ENCODE measurements at regions not wholly inside any gene's neighbourhood (a gene's known extent, or its start where the extent isn't known, plus 50 kb on each side); places are given as distances from the start of the nearest gene placed in this dataset.
A peak's percentile ranks its signal among the peaks of the same experiment; 100 is the strongest.
"Not testable (repeated sequence)": the region's sequence is repeated elsewhere in the genome, so short reads cannot be mapped to it uniquely, and the experiment has no call there.

DNA sequence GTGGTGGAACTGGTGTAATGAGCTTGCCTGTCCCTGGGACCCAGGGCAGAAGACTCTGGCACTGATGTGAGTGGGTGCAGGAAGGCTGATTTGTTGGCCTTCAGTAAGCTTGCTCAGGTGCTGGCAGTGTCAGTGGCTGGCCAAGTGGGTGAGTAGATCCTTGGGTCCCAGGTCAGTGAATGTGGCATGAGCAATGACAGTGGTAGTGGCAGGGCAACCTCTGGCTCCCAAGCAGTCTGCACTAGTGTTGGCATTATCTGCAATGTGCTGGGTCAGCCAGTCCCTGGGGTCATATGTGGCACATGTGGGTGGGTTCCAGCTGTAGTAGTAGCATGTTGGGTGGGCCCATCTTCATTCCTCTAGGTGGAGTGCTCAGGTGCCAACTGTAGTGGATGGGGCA, 640.9 kb upstream of the GRM3 start:
- no peak for DNase-seq

DNA sequence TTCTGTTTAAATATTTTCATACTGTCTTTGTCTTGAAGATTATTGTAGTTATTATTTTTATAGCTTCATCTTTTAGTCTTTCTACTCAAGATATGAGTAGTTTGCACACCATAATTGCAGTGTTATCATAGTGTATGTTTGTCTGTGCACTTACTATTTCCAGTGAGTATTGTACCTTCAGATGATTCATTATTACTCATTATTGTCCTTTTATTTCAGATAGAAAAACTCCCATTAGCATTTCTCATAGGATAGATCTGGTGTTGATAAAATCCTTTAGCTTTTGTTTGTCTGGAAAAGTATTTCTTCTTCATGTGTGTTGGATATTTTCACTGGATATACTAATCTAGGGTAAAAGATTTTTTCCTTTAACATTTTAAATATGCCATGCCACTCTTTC, 646.2 kb upstream of the GRM3 start:
- DNase-seq = no peak

DNA sequence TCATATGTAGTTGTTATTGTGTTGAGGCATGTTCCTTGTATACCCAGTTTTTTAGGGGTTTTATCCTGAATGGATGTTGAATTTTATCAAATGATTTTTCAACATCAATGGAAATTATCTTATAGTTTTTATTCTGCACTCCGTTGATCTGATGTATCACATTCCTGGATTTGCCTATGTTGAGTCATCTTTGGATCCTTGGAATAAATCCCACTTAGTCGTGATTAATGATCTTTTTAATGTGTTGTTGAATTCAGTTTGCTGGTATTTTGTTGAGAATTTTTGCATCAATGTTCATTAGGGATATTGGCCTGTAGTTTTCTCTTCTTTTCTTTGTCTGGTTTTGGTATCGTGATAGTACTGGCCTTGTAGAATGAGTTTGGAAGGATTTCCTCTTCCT, 648.6 kb upstream of the GRM3 start:
- DNase-seq = no peak

- DNase-seq = no peak
Observed at GRCh38 chr7:85980740-85981139, 663.0 kb upstream of the GRM3 start.

- no peak for DNase-seq
Observed at GRCh38 chr7:85974176-85974575, 669.5 kb upstream of the GRM3 start.

GRCh38 chr7:85972504-85973141, 671.1 kb upstream of the GRM3 start:
- DNase-seq = no peak

- no peak for DNase-seq
Observed at GRCh38 chr7:85954961-85955360, 688.7 kb upstream of the GRM3 start.

GRCh38 chr7:85950871-85951270, 692.8 kb upstream of the GRM3 start:
- DNase-seq = no peak

GRCh38 chr7:85950418-85950817, 693.3 kb upstream of the GRM3 start:
- DNase-seq = no peak

DNA sequence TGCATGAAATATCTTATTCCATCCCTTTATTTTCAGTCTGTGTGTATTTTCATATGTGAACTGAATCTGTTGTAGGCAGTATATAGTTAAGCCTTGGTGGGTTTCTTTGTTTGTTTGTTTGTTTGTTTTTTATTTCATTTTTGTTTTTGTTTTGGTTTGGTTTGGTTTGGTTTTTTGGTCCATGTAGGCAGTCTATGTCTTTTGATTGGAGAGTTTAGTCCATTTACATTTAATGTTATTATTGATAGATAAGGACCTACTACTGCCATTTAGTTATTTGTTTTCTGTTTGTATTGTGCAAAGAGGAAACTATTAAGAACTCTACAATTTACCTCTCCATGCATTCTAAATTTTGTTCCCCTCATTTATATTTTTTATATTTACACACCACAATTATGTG, 695.9 kb upstream of the GRM3 start:
- DNase-seq = no peak

DNA sequence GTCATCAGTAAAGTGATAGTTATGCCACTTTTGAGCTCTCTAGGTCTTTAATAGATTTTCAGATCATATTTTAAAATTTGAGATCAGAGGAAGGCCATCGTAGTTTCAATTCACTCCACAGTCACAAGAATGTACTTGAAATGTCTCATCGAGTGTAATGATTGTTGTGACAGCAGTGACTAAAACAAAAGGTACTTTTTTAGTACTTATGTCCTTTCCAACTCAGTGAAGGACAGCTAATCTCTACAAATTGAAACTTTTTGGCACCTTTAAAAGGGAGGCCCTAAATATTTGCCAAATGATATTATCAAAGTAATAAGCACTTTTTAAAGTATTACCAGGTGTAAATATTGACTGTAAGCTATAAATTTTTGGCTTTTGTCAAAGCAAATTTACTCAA, 702.9 kb upstream of the GRM3 start:
- no peak for DNase-seq

DNA sequence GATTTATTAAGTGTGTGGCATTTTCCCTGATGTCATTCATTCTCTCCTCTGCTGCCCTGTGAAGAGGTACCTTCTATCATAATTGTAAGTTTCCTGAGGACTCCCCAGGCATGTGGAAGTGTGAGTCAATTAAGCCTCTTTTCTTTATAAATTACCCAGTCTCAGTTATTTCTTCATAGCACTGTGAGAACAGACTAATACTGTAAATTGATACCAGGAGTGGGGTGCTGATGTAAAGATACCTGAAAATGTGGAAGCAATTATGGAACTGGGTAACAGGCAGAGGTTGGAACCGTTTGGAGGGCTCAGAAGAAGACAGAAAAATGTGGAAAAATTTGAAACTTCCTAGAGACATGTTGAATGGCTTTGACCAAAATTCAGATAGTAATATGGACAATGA, 711.8 kb upstream of the GRM3 start:
- no peak for DNase-seq

DNA sequence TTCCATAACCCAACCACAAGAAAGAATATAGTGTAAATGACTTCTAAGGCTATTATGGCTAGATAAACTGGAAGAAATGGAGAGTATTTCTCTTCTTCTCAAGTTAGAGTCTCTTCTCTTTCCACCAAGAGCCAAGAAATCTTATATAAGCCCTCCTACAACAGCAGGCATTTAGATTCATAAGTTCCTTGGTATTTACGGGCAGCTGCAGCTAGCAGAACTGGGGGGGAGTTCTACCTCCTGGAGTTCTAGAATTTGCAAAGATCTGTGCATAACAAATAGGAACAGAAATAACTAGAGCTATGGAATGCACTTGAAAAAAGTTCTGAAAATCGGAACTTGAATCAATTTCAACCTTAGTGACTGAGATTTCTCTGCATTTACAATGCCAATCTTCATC, 715.2 kb upstream of the GRM3 start:
- no peak for DNase-seq

DNA sequence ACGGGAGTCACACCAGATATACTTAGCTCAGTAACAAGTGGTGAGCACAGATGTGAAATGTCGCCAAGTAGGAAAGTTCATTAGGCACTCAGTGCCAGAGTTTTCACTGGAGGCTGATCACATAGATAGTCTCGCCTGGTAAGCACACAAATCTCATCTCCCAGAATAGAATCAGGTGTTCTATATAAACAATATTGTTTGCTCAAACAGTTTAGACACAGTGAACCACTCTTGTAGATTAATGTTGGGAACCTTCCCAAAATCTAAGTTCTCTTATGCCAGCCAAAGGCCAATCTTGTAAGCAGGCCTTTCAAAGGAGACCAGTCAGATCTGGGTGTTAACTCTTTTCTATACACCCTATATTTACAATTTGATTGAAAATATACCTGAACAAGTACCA, 716.5 kb upstream of the GRM3 start:
- no peak for DNase-seq

DNA sequence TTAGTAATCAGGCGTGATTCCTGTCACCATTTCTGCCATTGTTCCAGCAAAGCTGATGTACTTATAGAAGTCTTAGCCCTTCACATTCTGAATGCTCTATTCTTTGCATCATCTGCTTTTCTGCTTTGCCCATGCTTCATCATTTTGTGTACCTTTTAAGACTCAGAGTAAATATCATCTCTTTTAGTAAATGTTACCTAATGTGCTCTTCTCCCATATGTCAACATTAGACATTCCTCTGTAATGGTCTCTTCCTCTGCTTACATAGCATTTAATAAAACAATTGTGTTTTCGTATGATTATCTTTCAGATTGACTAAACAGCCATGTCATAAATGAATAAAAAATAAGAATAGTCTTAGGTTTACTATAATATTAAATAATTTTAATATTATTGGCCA, 719.6 kb upstream of the GRM3 start:
- no peak for DNase-seq

GRCh38 chr7:85916016-85916415, 727.7 kb upstream of the GRM3 start:
- no peak for DNase-seq

DNA sequence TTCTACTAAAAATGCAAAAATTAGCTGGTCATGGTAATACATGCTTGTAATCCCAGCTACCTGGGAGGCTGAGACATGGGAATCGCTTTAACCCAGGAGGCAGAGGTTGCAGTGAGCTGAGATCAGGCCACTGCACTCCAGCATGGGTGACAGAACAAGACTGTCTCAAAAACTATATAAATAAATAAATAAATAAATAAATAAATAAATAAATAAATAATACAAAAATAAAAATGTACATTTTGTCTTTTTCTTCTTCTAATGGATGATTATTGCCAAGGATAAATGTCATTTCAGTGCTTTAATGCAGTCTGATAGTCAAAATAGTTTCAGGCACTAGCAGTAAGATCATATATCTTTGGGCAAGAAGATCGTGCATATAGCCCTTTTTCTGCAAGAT, 727.6 kb upstream of the SEMA3D start:
- no peak for DNase-seq

DNA sequence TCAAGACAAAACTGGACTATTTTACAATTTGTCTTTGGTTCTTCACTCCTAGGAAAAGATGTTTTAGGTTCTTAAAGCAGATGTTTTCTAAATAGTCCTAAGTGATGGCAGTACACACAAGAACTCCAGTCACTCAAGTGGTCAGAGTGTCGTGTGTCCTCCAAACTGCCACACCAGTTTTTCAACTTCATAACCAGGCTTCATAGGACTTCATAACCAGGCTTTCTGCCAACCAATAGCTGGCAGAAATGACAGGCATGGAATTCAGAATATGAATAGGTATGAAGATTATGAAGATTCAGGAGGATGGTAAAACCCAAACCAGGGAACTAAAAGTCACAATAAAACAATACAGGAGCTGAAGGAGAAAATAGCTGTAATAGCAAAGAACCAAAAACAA, 721.2 kb upstream of the SEMA3D start:
- DNase-seq = no peak

- no peak for DNase-seq
Observed at GRCh38 chr7:85897967-85898366, 711.1 kb upstream of the SEMA3D start.

DNA sequence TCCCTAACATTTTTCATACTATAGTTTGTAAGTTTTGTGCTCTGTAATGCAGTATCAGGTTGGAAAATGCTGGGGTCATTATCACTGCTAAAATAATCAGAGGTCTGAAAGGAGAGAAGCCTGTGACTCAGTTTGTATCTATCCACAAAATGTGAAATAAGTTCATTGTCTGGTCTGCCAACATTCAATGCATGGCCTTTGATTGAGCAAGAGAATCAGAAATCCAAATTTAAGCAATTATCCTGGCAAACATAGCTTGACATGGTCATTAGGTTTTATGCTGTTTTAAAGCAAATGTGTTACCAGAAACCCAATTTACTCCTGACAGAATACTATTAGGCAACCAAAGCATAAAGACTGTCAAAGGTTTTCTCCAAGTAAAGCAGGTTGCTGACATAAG, 709.7 kb upstream of the SEMA3D start:
- no peak for DNase-seq

GRCh38 chr7:85895835-85896234, 709.0 kb upstream of the SEMA3D start:
- no peak for DNase-seq

- not testable (repeated sequence) for DNase-seq
Observed at GRCh38 chr7:85891900-85892299, 705.0 kb upstream of the SEMA3D start.

GRCh38 chr7:85890244-85890811, 703.5 kb upstream of the SEMA3D start:
- peak; percentile 4 for DNase-seq

- no peak for DNase-seq
Observed at GRCh38 chr7:85887133-85887532, 700.3 kb upstream of the SEMA3D start.

DNA sequence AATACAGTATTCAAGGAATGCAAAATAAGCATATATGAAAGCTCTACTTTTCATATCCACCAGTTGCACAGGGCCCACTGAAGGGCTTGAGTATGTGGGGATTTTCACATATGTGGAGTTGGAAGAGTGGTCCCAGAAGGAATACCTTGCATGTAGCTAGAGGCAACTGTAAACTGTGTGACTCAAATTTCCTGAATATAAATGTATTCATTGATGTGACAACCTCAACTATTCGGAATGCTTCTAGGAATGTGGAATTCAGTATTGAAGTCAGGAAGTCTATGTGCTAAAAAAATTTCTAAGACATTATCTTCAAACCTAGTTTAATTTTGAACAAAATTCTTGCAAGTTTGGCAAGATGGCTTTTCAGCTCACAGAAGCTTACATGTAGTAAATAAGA, 695.5 kb upstream of the SEMA3D start:
- no peak for DNase-seq

Measured in NCI-H524 treated with DMSO at 0.1 percent for 48 hours (cell line).